Left lobe of liver (tissue), 2 donors: ENCODE measurements at regions not wholly inside any gene's neighbourhood (a gene's known extent, or its start where the extent isn't known, plus 50 kb on each side); places are given as distances from the start of the nearest gene placed in this dataset.

ENCODE experiments used
- ATAC-seq: fragments of 200-7000 bp; cut with Tn5 transposase; one replicate; pipeline ENCODE4 v1.9.1; 2020; ENCODE audit warnings: mild to moderate bottlenecking, moderate library complexity
- DNase-seq: peaks from one replicate; pipeline ENCODE4 v3.0.0-alpha.2; 2020; ENCODE audit warnings: low spot score
- donor health status: DM: no; HTN: no; CAD: no; lungs with moderate emphysema.
- donor health status: DM: no; HTN: yes; CAD: no.

GRCh38 chr5:8234179-8234770 lies 365.3 kb downstream of the MTRR start:
- DNase-seq (no peak), ATAC-seq (no peak)

GRCh38 chr5:8238080-8238479 lies 369.1 kb downstream of the MTRR start:
- no peak for ATAC-seq
- DNase-seq = no peak

GRCh38 chr5:8239198-8239597 lies 370.2 kb downstream of the MTRR start:
- no peak for DNase-seq

GRCh38 chr5:8239646-8240045 lies 370.7 kb downstream of the MTRR start:
- ATAC-seq = no peak
- no peak for DNase-seq

More at GRCh38 chr5:8239198-8239597, 370.2 kb downstream of the MTRR start:
- no peak for ATAC-seq

- ATAC-seq (no peak), DNase-seq (no peak)
Observed at GRCh38 chr5:8241076-8241475, 372.1 kb downstream of the MTRR start.

GRCh38 chr5:8241558-8241957 lies 372.6 kb downstream of the MTRR start:
- no peak for ATAC-seq

GRCh38 chr5:8247049-8247899 lies 378.3 kb downstream of the MTRR start:
- DNase-seq (no peak), ATAC-seq (no peak)

More at GRCh38 chr5:8241558-8241957, 372.6 kb downstream of the MTRR start:
- DNase-seq = no peak

- no peak for ATAC-seq
- DNase-seq = no peak
Observed at GRCh38 chr5:8253376-8253775, 384.4 kb downstream of the MTRR start.

- DNase-seq = no peak
- no peak for ATAC-seq
Observed at GRCh38 chr5:8254674-8255073, 385.7 kb downstream of the MTRR start.

- DNase-seq = no peak
- ATAC-seq = no peak
Observed at GRCh38 chr5:8258801-8259200, 389.9 kb downstream of the MTRR start.

GRCh38 chr5:8270246-8270645 lies 401.3 kb downstream of the MTRR start:
- no peak for DNase-seq
- ATAC-seq = no peak

GRCh38 chr5:8280711-8281363 lies 411.9 kb downstream of the MTRR start:
- no peak for DNase-seq
- no peak for ATAC-seq

- DNase-seq (no peak), ATAC-seq (no peak)
Observed at GRCh38 chr5:8288334-8288733, 419.4 kb downstream of the MTRR start.

GRCh38 chr5:8288897-8289516 lies 420.1 kb downstream of the MTRR start:
- no peak for DNase-seq
- no peak for ATAC-seq

GRCh38 chr5:8289779-8290178 lies 420.8 kb downstream of the MTRR start:
- DNase-seq (no peak), ATAC-seq (no peak)

- DNase-seq = no peak
- no peak for ATAC-seq
Observed at GRCh38 chr5:8290721-8291120, 421.8 kb downstream of the MTRR start.

- DNase-seq (no peak), ATAC-seq (no peak)
Observed at GRCh38 chr5:8291641-8292040, 422.7 kb downstream of the MTRR start.

GRCh38 chr5:8295141-8295540 lies 426.2 kb downstream of the MTRR start:
- no peak for DNase-seq
- no peak for ATAC-seq

GRCh38 chr5:8299716-8300115 lies 430.8 kb downstream of the MTRR start:
- ATAC-seq = no peak

GRCh38 chr5:8304341-8304740 lies 435.4 kb downstream of the MTRR start:
- no peak for ATAC-seq
- DNase-seq = no peak

More at GRCh38 chr5:8299716-8300115, 430.8 kb downstream of the MTRR start:
- DNase-seq = no peak

GRCh38 chr5:8306288-8306896 lies 437.4 kb downstream of the MTRR start:
- DNase-seq (no peak), ATAC-seq (no peak)
